ENCODE measurements at regions not wholly inside any gene's neighbourhood (a gene's known extent, or its start where the extent isn't known, plus 50 kb on each side); places are given as distances from the start of the nearest gene placed in this dataset.

DNA sequence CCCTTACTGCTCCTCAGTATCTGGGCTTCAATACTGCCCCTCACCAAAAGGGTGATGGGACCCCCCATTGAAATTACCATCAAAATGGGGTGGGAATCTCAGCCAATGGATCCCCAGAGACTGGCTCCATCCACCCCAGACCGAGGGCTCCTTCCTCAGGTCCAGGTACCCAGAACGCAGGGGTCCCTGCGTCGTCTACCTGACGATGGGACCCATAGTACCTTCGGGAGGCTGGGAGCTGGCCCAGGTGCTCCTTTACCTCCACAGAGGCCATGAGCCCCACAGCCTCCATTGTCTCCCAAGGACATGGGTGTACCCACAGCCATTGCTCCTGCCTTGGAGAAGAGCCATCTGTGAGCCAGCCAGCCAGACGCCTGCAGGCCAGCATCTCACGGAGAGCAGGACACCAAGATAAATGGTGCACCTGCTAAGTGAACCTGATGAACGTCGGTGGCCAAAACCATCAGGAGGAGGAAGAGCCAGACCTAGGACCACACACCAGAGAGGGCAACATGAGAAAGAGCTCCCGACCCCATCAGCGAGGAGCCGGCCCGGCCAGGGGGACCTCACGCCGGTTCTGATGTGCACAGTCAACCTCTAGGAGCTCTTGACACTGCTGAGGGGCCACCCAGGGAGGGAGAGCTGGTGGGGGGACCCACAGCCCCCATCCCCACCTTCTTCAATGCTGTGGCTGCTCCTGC lies 156.8 kb upstream of the SOX1 start:
- TF ChIP-seq POLR2A (IDR thresholded peaks at IDR 0.05), result no peak
- TF ChIP-seq, protein P1, sequence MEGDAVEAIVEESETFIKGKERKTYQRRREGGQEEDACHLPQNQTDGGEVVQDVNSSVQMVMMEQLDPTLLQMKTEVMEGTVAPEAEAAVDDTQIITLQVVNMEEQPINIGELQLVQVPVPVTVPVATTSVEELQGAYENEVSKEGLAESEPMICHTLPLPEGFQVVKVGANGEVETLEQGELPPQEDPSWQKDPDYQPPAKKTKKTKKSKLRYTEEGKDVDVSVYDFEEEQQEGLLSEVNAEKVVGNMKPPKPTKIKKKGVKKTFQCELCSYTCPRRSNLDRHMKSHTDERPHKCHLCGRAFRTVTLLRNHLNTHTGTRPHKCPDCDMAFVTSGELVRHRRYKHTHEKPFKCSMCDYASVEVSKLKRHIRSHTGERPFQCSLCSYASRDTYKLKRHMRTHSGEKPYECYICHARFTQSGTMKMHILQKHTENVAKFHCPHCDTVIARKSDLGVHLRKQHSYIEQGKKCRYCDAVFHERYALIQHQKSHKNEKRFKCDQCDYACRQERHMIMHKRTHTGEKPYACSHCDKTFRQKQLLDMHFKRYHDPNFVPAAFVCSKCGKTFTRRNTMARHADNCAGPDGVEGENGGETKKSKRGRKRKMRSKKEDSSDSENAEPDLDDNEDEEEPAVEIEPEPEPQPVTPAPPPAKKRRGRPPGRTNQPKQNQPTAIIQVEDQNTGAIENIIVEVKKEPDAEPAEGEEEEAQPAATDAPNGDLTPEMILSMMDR (IDR thresholded peaks at IDR 0.05), result no peak
